Mesenchymal stem cell (in vitro differentiated cells and primary cell): ENCODE measurements at regions not wholly inside any gene's neighbourhood (a gene's known extent, or its start where the extent isn't known, plus 50 kb on each side); places are given as distances from the start of the nearest gene placed in this dataset.

Experiments
- DNase-seq: peaks from one replicate; pipeline ENCODE4 v3.0.0-alpha.2; 2013
- H2AFZ ChIP-seq: one replicate; pipeline ENCODE4 v1.6.1; 2013; ENCODE audit warnings: low read depth, mild to moderate bottlenecking, control low read depth, inconsistent platforms, low read length, moderate library complexity
- H2AK5ac ChIP-seq: 2 replicates; pipeline ENCODE4 v1.6.1; 2013; ENCODE audit warnings: low read length, moderate library complexity, mild to moderate bottlenecking, inconsistent platforms; ENCODE audit not compliant: severe bottlenecking
- H2BK120ac ChIP-seq: one replicate; pipeline ENCODE4 v1.6.1; 2013; ENCODE audit warnings: low read depth, mild to moderate bottlenecking, inconsistent platforms, low read length, moderate library complexity
- H2BK12ac ChIP-seq, 2 experiments: one replicate each; pipeline ENCODE4 v1.6.1; 2013; ENCODE audit warnings: inconsistent platforms in 2 of 2, low read length in 2 of 2, mild to moderate bottlenecking in 2 of 2, moderate library complexity in 2 of 2, control low read depth in 1 of 2
- H2BK15ac ChIP-seq: one replicate; pipeline ENCODE4 v1.6.1; 2013; ENCODE audit warnings: mild to moderate bottlenecking, low read depth, inconsistent platforms; ENCODE audit not compliant: poor library complexity, severe bottlenecking
- H2BK5ac ChIP-seq: 2 replicates; pipeline ENCODE4 v1.6.1; 2013; ENCODE audit warnings: low read depth, mild to moderate bottlenecking, low read length, control low read depth, inconsistent platforms; ENCODE audit not compliant: poor library complexity, severe bottlenecking
- H3K14ac ChIP-seq, 2 experiments: one replicate each; pipeline ENCODE4 v1.6.1; 2013; ENCODE audit warnings: inconsistent platforms in 2 of 2, low read length in 2 of 2, control low read depth in 1 of 2, mild to moderate bottlenecking in 1 of 2, moderate library complexity in 1 of 2
- H3K18ac ChIP-seq, 2 experiments: one replicate each; pipeline ENCODE4 v1.6.1; 2013; ENCODE audit warnings: inconsistent platforms in 2 of 2, low read length in 2 of 2, control low read depth in 1 of 2, low read depth in 1 of 2, mild to moderate bottlenecking in 1 of 2
- H3K23ac ChIP-seq, 2 experiments: one replicate each; pipeline ENCODE4 v1.6.1; 2013; ENCODE audit warnings: inconsistent platforms in 2 of 2, low read length in 2 of 2, mild to moderate bottlenecking in 2 of 2, moderate library complexity in 2 of 2, control low read depth in 1 of 2
- H3K27ac ChIP-seq: 2 replicates; pipeline ENCODE4 v1.5.1; 2013; ENCODE audit warnings: mild to moderate bottlenecking, moderate library complexity, low read length, control low read depth, inconsistent platforms; ENCODE audit not compliant: poor library complexity, severe bottlenecking
- H3K27me3 ChIP-seq, 2 experiments: 2 replicates each; pipeline versions ENCODE4 v1.6.1 to v1.7.0; 2013; ENCODE audit warnings: low read length in 2 of 2, mild to moderate bottlenecking in 2 of 2, moderate library complexity in 2 of 2, control low read depth in 1 of 2, inconsistent platforms in 1 of 2; ENCODE audit not compliant: control insufficient read depth in 1 of 2, insufficient read depth in 1 of 2
- H3K36me3 ChIP-seq, 2 experiments: 2 replicates each; pipeline versions ENCODE4 v1.6.1 to v1.7.0; 2013; ENCODE audit warnings: low read length in 2 of 2, control low read depth in 1 of 2, inconsistent platforms in 1 of 2, low read depth in 1 of 2, mild to moderate bottlenecking in 1 of 2; ENCODE audit not compliant: insufficient read depth in 2 of 2, control insufficient read depth in 1 of 2
- H3K4ac ChIP-seq, 2 experiments: one replicate each; pipeline ENCODE4 v1.6.1; 2013; ENCODE audit warnings: inconsistent platforms in 2 of 2, low read length in 2 of 2, mild to moderate bottlenecking in 2 of 2, moderate library complexity in 2 of 2, control low read depth in 1 of 2, low read depth in 1 of 2
- H3K4me1 ChIP-seq: 2 replicates; pipeline ENCODE4 v1.6.1; 2013; ENCODE audit warnings: low read depth, low read length, control low read depth; ENCODE audit not compliant: control insufficient read depth, insufficient read depth
- H3K4me2 ChIP-seq: 2 replicates; pipeline ENCODE4 v1.6.1; 2013; ENCODE audit warnings: low read length, mild to moderate bottlenecking, inconsistent platforms; ENCODE audit not compliant: poor library complexity, severe bottlenecking
- H3K4me3 ChIP-seq, 2 experiments: 2 replicates each; pipeline versions ENCODE4 v1.5.1 to v1.7.0; 2013; ENCODE audit warnings: low read length in 2 of 2, mild to moderate bottlenecking in 2 of 2, control low read depth in 1 of 2, low read depth in 1 of 2; ENCODE audit not compliant: insufficient read depth in 1 of 2
- H3K79me1 ChIP-seq: replicated peaks from 2 replicates; pipeline ENCODE4 v1.6.1; 2013; ENCODE audit warnings: mild to moderate bottlenecking, control low read depth, low read length, inconsistent platforms; ENCODE audit not compliant: poor library complexity, severe bottlenecking
- H3K9ac ChIP-seq: 2 replicates; pipeline ENCODE4 v1.7.0; 2013; ENCODE audit warnings: mild to moderate bottlenecking, low read length, moderate library complexity
- H3K9me3 ChIP-seq: 2 replicates; pipeline ENCODE4 v1.7.0; 2013; ENCODE audit warnings: mild to moderate bottlenecking, low read length; ENCODE audit not compliant: control insufficient read depth
- H4K8ac ChIP-seq: one replicate; pipeline ENCODE4 v1.6.1; 2013; ENCODE audit warnings: inconsistent platforms, mild to moderate bottlenecking, low read length, moderate library complexity
- H4K91ac ChIP-seq: one replicate; pipeline ENCODE4 v1.6.1; 2013; ENCODE audit warnings: mild to moderate bottlenecking, low read length, inconsistent platforms
- WGBS: methylation state at CpG from one replicate; pipeline ENCODE4 v1.1.7; 2013; ENCODE audit warnings: mixed read lengths; 5-methylcytosine and 5-hydroxymethylcytosine counted together

DNA sequence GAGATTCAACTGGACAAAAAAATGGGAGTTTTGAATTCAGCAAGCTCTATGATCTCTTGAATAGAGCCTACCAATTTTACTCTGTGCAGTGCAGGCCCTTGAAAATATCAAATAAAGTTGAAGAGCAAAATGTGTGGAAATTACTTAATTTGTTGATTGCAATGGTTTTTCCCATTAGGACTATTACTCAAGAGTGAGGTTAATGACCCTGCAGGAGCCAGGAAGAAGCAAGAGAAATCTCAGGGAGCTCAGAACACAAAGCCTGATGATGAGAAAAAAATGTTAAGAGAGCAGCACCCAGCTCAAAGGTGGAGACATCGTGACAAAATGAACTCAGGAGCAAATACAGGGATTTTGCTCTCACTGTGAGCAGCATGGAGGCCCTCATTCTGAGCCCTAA, 337.6 kb upstream of the TRIB2 start:
- H2AFZ ChIP-seq = peak overlapping the region; percentile 42
- H3K27ac ChIP-seq = no peak overlapping the region
- no peak overlapping the region for H3K4me2 ChIP-seq
- WGBS = 96% methylated on average over 1 of the region's 1 CpG
- DNase-seq = no peak
- no peaks in the 10 kb centered on the region for H3K27me3 ChIP-seq
- no peaks in the 10 kb centered on the region for H3K79me1 ChIP-seq
- no peak overlapping the region for H4K91ac ChIP-seq
- H2AK5ac ChIP-seq = no peak overlapping the region
- no peaks in the 10 kb centered on the region for H3K36me3 ChIP-seq
- no peak overlapping the region for H3K18ac ChIP-seq
- H3K14ac ChIP-seq = no peak overlapping the region
- no peak overlapping the region for H3K4me3 ChIP-seq
- no peak overlapping the region for H3K9ac ChIP-seq
- H2BK15ac ChIP-seq = no peak overlapping the region
- H2BK12ac ChIP-seq = no peak overlapping the region
- H3K4me1 ChIP-seq = no peaks in the 10 kb centered on the region
- H3K4ac ChIP-seq = no peak overlapping the region
- H2BK5ac ChIP-seq = no peak overlapping the region
- H2BK120ac ChIP-seq = no peak overlapping the region
- H3K9me3 ChIP-seq = no peaks in the 10 kb centered on the region
- no peak overlapping the region for H3K23ac ChIP-seq
- H4K8ac ChIP-seq = no peak overlapping the region

DNA sequence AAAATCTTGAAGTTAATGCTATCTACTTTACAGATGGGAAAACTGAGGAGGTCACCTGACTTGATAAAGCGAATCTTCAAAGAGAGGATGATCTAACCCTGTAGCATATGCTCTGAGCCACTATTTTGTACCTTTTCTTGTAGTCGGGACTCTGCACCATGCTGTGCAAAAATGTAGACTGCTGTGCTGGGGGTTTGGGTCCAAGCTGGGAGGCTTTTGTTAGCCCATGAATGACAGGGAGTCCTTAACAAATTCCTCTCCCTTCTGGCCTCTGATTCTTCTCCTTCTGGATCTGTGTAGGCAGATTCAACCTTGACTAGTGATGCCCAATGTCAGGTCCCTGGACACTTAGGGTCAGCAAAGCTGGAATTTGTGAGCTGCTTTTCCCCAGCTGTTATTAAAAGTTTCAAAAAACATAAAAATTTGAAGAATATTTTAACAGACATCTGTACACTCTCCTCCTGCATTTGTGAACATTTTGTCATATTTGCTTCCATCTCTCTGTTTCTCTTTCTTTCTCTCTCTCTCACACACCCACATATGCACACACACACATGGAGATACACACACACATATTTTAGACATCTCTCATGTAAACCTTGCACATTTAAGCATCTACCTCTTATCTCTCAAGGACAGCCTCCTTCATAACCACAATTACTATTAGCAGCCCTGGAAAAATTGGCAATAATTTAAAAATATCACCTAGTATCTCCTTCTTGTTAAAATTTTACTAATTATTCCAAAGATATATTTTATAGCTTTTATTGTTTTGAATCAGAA, 335.0 kb upstream of the TRIB2 start:
- Histone ChIP-seq H2BK12ac (no peak overlapping the region), H3K18ac (no peak overlapping the region), H3K4ac (no peak overlapping the region), H3K79me1 (no peaks in the 10 kb centered on the region), H3K36me3 (no peaks in the 10 kb centered on the region), H2AFZ (no peak overlapping the region), H3K9ac (no peak overlapping the region), H3K14ac (no peak overlapping the region), H2BK15ac (no peak overlapping the region), H2AK5ac (no peak overlapping the region), H3K4me2 (no peak overlapping the region), H3K23ac (no peak overlapping the region), H3K27ac (no peak overlapping the region), H2BK120ac (no peak overlapping the region), H4K91ac (no peak overlapping the region), H3K27me3 (no peaks in the 10 kb centered on the region), H3K9me3 (no peaks in the 10 kb centered on the region), H3K4me3 (no peak overlapping the region), H2BK5ac (no peak overlapping the region), H3K4me1 (no peaks in the 10 kb centered on the region), H4K8ac (no peak overlapping the region)
- DNase-seq = no peak
- WGBS = 58% methylated on average over 2 of the region's 2 CpGs

DNA sequence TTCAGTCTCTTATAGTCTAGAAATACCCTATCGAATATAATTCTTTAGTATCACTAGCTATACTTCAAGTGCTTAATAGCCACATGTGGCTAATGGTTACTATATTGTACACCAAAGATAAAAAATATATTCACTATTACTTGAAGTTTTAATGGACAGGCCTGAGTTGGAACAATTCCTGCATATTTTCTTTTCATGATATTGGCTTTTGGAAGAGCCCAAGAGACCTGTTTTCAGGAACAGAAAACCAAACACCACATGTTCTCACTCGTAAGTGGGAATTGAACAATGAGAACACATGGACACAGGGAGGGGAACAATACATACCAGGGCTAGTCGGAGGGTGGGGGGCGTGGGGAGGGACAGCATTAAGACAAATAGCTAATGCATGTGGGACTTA, 334.4 kb upstream of the TRIB2 start:
- Histone ChIP-seq H3K4me3 (no peak overlapping the region), H2AFZ (no peak overlapping the region), H3K4me1 (no peaks in the 10 kb centered on the region), H3K9ac (no peak overlapping the region), H3K27ac (no peak overlapping the region), H3K9me3 (no peaks in the 10 kb centered on the region), H3K79me1 (no peaks in the 10 kb centered on the region), H2BK12ac (no peak overlapping the region), H4K91ac (no peak overlapping the region), H3K27me3 (no peaks in the 10 kb centered on the region), H2BK5ac (no peak overlapping the region), H3K14ac (no peak overlapping the region), H3K36me3 (no peaks in the 10 kb centered on the region), H3K18ac (no peak overlapping the region), H2BK120ac (no peak overlapping the region), H3K4ac (no peak overlapping the region), H3K23ac (no peak overlapping the region), H2BK15ac (no peak overlapping the region), H4K8ac (no peak overlapping the region), H2AK5ac (no peak overlapping the region), H3K4me2 (no peak overlapping the region)
- no peak for DNase-seq
- WGBS = no CpG with 5 or more reads among the region's 4 CpGs

DNA sequence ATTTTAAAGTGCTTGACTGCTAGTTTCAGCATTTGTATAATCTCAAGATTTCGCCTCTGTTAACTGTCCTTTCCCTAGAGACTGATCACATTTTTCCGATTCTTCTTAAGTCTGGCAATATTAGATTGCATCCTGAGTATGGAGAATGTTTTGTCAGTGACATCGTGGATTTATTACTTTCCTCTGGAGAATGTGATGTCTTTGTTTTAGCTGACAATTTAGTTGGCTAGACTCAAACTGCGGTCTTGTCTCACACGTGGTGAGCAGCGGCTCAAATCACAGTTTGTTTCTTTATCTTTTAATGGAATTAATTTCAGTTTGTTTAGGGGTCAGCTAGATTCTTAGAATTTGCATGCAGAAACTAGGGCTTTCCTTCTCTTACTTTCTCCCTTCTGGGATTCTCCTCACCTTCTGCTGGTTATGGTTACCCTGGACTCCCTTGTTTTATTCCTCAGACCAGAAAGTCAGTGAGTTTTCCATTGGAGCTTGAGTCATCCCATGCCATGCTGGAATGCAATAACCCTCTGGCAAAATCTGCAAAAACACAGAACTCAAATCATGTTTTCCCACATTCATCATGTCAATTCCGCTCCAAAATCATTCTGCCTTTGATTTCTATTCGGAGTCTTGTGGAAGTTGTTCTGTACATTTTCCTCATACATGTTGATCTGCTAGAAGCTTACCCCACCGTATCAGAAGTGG, 327.2 kb upstream of the TRIB2 start:
- Histone ChIP-seq H2BK12ac (no peak overlapping the region), H2BK5ac (no peak overlapping the region), H2AK5ac (no peak overlapping the region), H4K8ac (no peak overlapping the region), H2BK15ac (no peak overlapping the region), H3K18ac (no peak overlapping the region), H3K27ac (no peak overlapping the region), H3K23ac (no peak overlapping the region), H3K4me2 (no peak overlapping the region), H2AFZ (no peak overlapping the region), H3K9ac (peak overlapping the region; percentile 6), H3K79me1 (no peaks in the 10 kb centered on the region), H3K14ac (no peak overlapping the region), H3K27me3 (no peaks in the 10 kb centered on the region), H3K4ac (peak overlapping the region in 1 of 2 experiments; percentile 28), H3K4me3 (peak overlapping the region in 1 of 2 experiments; percentile 24), H3K9me3 (no peaks in the 10 kb centered on the region), H3K36me3 (no peaks in the 10 kb centered on the region), H4K91ac (no peak overlapping the region), H2BK120ac (no peak overlapping the region), H3K4me1 (no peaks in the 10 kb centered on the region)
- no peak for DNase-seq
- 77% methylated on average over 8 of the region's 9 CpGs for WGBS
